A673 (cell line): ENCODE measurements at regions not wholly inside any gene's neighbourhood (a gene's known extent, or its start where the extent isn't known, plus 50 kb on each side); places are given as distances from the start of the nearest gene placed in this dataset.

ENCODE experiments used
- BruUV-seq: library from RNA; stranded (reverse); fragments of 400-500 nt; replicated peaks from 2 replicates; lab custom pipeline; 2021; lab: Mats Ljungman, UMichigan
- CTCF ChIA-PET: fragments of 300-600 bp; sonication (Branson Sonifier 250); formaldehyde crosslinking; loops from one replicate; lab custom pipeline; 2022; ENCODE audit warnings: antibody characterized with exemption; lab: Charles Lee
- POLR2A ChIA-PET: fragments of 300-600 bp; sonication (Branson Sonifier 250); formaldehyde crosslinking; loops from one replicate; lab custom pipeline; 2022; ENCODE audit warnings: antibody characterized with exemption; ENCODE audit not compliant: low non-redundant PET; lab: Charles Lee
- DNase-seq: peaks from one replicate; pipeline ENCODE4 v3.0.0-alpha.2; 2015; ENCODE audit warnings: low spot score
- H3K27ac ChIP-seq: fragments of 200-600 bp; sonication (generic); 2 replicates; pipeline ENCODE4 v1.5.1; 2016; ENCODE audit warnings: mixed run types, low read depth, mild to moderate bottlenecking, mixed read lengths, antibody characterized with exemption, low read length; ENCODE audit not compliant: poor library complexity, severe bottlenecking
- H3K27me3 ChIP-seq: fragments of 200-600 bp; sonication (generic); replicated peaks from 2 replicates; pipeline ENCODE4 v1.6.1; 2017; ENCODE audit warnings: mixed run types, low read depth, mild to moderate bottlenecking, mixed read lengths, antibody characterized with exemption, low read length; ENCODE audit not compliant: insufficient read depth, poor library complexity
- H3K36me3 ChIP-seq: fragments of 200-600 bp; sonication (generic); 2 replicates; pipeline ENCODE4 v1.6.1; 2016; ENCODE audit warnings: mixed run types, mild to moderate bottlenecking, mixed read lengths, antibody characterized with exemption, low read length; ENCODE audit not compliant: insufficient read depth, poor library complexity, severe bottlenecking
- H3K4me1 ChIP-seq: fragments of 200-600 bp; sonication (generic); 2 replicates; pipeline ENCODE4 v1.6.1; 2017; ENCODE audit warnings: mixed run types, mild to moderate bottlenecking, mixed read lengths, antibody characterized with exemption, low read length; ENCODE audit not compliant: insufficient read depth, poor library complexity, severe bottlenecking
- H3K4me3 ChIP-seq: fragments of 200-600 bp; sonication (generic); 2 replicates; pipeline ENCODE4 v1.5.1; 2016; ENCODE audit warnings: low read depth, mixed run types, mild to moderate bottlenecking, mixed read lengths, low read length; ENCODE audit not compliant: poor library complexity, severe bottlenecking
- H3K9me3 ChIP-seq: fragments of 200-600 bp; sonication (generic); 2 replicates; pipeline ENCODE4 v1.6.1; 2016; ENCODE audit warnings: mixed run types, low read depth, mild to moderate bottlenecking, mixed read lengths, antibody characterized with exemption, low read length; ENCODE audit not compliant: poor library complexity, severe bottlenecking
- EZH2 ChIP-seq: fragments of 200-600 bp; sonication (generic); IDR thresholded peaks from 2 replicates; pipeline ENCODE4 v1.6.1; 2017; ENCODE audit warnings: borderline replicate concordance, low read depth, mild to moderate bottlenecking, mixed read lengths, antibody characterized with exemption, low read length; ENCODE audit not compliant: poor library complexity, severe bottlenecking
- intact Hi-C: fragments of 100-400 bp; cut with micrococcal nuclease; formaldehyde crosslinking; loops from one replicate; pipeline ENCODE4 v1.10.0; 2022; ENCODE audit not compliant: unreplicated experiment
- TF ChIP-seq, protein P1 (sequence below): fragments of 300-800, 200-600 bp; sonication (generic); conservative IDR thresholded peaks from 2 replicates; pipeline ENCODE4 v1.5.1; 2017; ENCODE audit warnings: low read depth, mild to moderate bottlenecking, antibody characterized with exemption, low read length, moderate library complexity, mixed read lengths

DNA sequence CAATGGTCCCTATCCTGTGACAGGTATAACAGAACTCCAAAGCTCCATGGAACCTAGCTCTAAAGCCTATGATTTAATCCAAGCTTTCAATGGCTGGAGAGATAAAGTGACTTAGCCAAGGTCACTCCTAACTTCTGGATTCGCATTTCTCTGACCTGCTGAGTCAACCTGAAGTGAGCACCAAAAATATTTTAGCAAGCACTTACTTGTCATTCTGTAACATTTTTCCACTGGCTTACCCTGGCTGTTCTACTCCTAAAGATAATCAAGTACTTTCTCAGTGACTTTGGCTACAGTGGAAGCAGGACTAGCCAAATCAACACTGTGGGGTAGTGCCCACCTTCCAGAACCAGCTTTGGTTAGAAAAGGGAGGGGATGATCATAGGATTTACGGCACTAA, 188.3 kb downstream of the OGFRL1 start:
- Histone ChIP-seq H3K4me3 (no peak overlapping the region), H3K36me3 (no peaks in the 10 kb centered on the region), H3K27me3 (no peaks in the 10 kb centered on the region), H3K4me1 (peaks cover 25% of the 10 kb centered on the region), H3K27ac (no peak overlapping the region), H3K9me3 (no peaks in the 10 kb centered on the region)
- intact Hi-C loops: loop anchor here (5.0 kb wide), 1 partner anchor 810 kb away; the partner anchor contains the start of gene SMAP1
- no TSS peak for BruUV-seq
- no peak for DNase-seq
- CTCF ChIA-PET: no interaction called here
- TF ChIP-seq EZH2: no peak
- TF ChIP-seq, protein P1, sequence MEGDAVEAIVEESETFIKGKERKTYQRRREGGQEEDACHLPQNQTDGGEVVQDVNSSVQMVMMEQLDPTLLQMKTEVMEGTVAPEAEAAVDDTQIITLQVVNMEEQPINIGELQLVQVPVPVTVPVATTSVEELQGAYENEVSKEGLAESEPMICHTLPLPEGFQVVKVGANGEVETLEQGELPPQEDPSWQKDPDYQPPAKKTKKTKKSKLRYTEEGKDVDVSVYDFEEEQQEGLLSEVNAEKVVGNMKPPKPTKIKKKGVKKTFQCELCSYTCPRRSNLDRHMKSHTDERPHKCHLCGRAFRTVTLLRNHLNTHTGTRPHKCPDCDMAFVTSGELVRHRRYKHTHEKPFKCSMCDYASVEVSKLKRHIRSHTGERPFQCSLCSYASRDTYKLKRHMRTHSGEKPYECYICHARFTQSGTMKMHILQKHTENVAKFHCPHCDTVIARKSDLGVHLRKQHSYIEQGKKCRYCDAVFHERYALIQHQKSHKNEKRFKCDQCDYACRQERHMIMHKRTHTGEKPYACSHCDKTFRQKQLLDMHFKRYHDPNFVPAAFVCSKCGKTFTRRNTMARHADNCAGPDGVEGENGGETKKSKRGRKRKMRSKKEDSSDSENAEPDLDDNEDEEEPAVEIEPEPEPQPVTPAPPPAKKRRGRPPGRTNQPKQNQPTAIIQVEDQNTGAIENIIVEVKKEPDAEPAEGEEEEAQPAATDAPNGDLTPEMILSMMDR: no peak
- POLR2A ChIA-PET: no interaction called here

DNA sequence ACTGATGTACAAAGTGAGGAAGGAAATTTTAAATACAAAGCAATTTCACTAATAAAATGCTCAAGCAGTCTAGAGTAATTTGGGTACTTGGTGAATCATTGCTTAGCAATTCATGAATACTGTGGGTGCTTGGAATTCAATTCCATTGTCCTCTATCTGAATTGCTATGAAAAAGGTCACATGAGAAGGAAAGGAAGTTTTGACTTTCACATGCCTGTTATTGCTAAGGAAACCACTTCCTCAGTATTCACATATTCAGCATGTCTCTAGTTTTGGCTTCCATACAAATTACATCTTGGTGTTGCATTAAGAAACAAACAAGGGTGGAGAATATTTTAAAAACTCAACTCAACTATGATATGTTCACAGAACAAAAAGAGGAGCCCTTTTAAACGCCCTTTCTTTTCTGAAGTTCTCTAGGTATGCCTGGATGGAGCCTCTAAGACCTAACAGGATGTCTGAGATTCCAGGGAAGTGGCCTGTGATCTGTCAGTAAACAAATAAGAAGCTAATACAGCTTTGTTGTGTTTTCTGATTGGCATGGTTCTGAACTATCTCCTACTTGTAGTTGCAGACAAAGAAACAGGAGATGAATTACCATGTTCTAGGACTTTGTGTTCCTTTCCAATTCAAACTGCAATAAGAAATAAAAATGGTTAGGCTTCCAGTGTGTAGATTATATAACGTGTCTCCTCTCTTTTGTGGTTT, 190.4 kb downstream of the OGFRL1 start:
- ChIA-PET CTCF (no interaction called here), POLR2A (no interaction called here)
- TF ChIP-seq, protein P1: no peak
- TF ChIP-seq EZH2: no peak
- H3K4me1 ChIP-seq: peaks cover 25% of the 10 kb centered on the region
- H3K36me3 ChIP-seq: no peaks in the 10 kb centered on the region
- intact Hi-C loops: loop anchor here (5.0 kb wide), 1 partner anchor 812 kb away; the partner anchor contains the start of gene SMAP1
- H3K27ac ChIP-seq: peak overlapping the region; percentile 41
- peak; percentile 90 for DNase-seq
- H3K4me3 ChIP-seq: no peak overlapping the region
- H3K27me3 ChIP-seq: no peaks in the 10 kb centered on the region
- no peaks in the 10 kb centered on the region for H3K9me3 ChIP-seq
- BruUV-seq: no TSS peak

DNA sequence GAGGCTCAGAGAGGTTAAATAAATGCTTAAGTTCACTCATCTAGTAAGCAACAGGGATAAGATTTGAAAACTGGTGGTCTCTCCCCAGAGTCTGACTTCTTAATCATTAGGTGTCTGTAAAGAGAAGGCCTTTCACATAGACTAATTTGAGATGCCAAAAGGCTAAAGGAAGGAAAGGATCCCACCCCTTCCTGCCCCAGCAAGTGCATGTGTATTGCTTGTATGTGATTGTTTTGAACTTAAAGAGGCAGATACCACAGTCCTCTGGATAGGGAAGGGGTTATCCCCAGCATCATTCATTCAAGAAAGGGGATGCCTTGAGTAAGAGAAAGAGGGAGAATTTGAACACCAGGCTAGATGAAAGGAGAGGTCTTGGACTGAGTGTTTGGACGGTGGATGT, 192.0 kb downstream of the OGFRL1 start:
- Histone ChIP-seq H3K4me3 (no peak overlapping the region), H3K36me3 (no peaks in the 10 kb centered on the region), H3K27me3 (no peaks in the 10 kb centered on the region), H3K27ac (no peak overlapping the region), H3K4me1 (peaks cover 25% of the 10 kb centered on the region), H3K9me3 (no peaks in the 10 kb centered on the region)
- intact Hi-C loops: no loop called here
- TF ChIP-seq, protein P1: no peak
- TF ChIP-seq EZH2: no peak
- BruUV-seq: no TSS peak
- ChIA-PET CTCF (no interaction called here), POLR2A (no interaction called here)
- DNase-seq: no peak
